NB4 (cell line): ENCODE measurements at regions not wholly inside any gene's neighbourhood (a gene's known extent, or its start where the extent isn't known, plus 50 kb on each side); places are given as distances from the start of the nearest gene placed in this dataset.

Experiments
- DNase-seq: peaks from one replicate; pipeline ENCODE4 v3.0.0; 2010; ENCODE audit warnings: low read depth
- H3K4me3 ChIP-seq: one replicate; pipeline ENCODE4 v1.5.1; 2011; ENCODE audit warnings: mild to moderate bottlenecking, low read depth, low read length, moderate library complexity
- CTCF ChIP-seq: IDR thresholded peaks from one replicate; pipeline ENCODE4 v1.5.1; 2012; ENCODE audit warnings: low read depth, low read length
- MAX ChIP-seq: IDR thresholded peaks from 2 replicates; pipeline ENCODE4 v1.6.1; 2011; ENCODE audit warnings: low read depth, low read length
- MYC ChIP-seq: IDR thresholded peaks from 2 replicates; pipeline ENCODE4 v1.6.1; 2011; ENCODE audit warnings: low read depth, low read length
- POLR2A ChIP-seq: IDR thresholded peaks from 2 replicates; pipeline ENCODE4 v1.6.1; 2011; ENCODE audit warnings: mild to moderate bottlenecking; ENCODE audit not compliant: insufficient read length; ENCODE audit errors: extremely low read depth

GRCh38 chr5:22970491-22970890 lies 117.3 kb upstream of the CDH12 start:
- TF ChIP-seq MAX (no peak), POLR2A (no peak), CTCF (no peak), MYC (no peak)
- no peak overlapping the region for H3K4me3 ChIP-seq
- no peak for DNase-seq

- H3K4me3 ChIP-seq: no peak overlapping the region
- TF ChIP-seq MAX (no peak), CTCF (no peak), MYC (no peak), POLR2A (no peak)
- DNase-seq: no peak
Measured at GRCh38 chr5:22968386-22968785, 115.2 kb upstream of the CDH12 start.

GRCh38 chr5:22965960-22966359 lies 112.8 kb upstream of the CDH12 start:
- H3K4me3 ChIP-seq: no peak overlapping the region
- no peak for TF ChIP-seq POLR2A
- no peak for TF ChIP-seq MAX
- TF ChIP-seq MYC: no peak
- TF ChIP-seq CTCF: no peak
- DNase-seq: no peak

GRCh38 chr5:22964632-22965031 lies 111.5 kb upstream of the CDH12 start:
- TF ChIP-seq POLR2A (no peak), MYC (no peak), CTCF (no peak), MAX (no peak)
- H3K4me3 ChIP-seq: no peak overlapping the region
- DNase-seq: no peak

GRCh38 chr5:22958462-22959262 lies 105.5 kb upstream of the CDH12 start:
- DNase-seq: no peak
- no peak overlapping the region for H3K4me3 ChIP-seq
- no peak for TF ChIP-seq POLR2A
- TF ChIP-seq MYC: no peak
- no peak for TF ChIP-seq CTCF
- no peak for TF ChIP-seq MAX
